ENCODE measurements at regions not wholly inside any gene's neighbourhood (a gene's known extent, or its start where the extent isn't known, plus 50 kb on each side); places are given as distances from the start of the nearest gene placed in this dataset.

GRCh38 chr17:5870231-5870953 lies 199.8 kb upstream of the WSCD1 start:
- H3K4me2 ChIP-seq (ENCODE audit: control insufficient read depth, extremely low read depth, insufficient read depth, low read depth, low read length) = no peak overlapping the region
- TF ChIP-seq, protein P1, sequence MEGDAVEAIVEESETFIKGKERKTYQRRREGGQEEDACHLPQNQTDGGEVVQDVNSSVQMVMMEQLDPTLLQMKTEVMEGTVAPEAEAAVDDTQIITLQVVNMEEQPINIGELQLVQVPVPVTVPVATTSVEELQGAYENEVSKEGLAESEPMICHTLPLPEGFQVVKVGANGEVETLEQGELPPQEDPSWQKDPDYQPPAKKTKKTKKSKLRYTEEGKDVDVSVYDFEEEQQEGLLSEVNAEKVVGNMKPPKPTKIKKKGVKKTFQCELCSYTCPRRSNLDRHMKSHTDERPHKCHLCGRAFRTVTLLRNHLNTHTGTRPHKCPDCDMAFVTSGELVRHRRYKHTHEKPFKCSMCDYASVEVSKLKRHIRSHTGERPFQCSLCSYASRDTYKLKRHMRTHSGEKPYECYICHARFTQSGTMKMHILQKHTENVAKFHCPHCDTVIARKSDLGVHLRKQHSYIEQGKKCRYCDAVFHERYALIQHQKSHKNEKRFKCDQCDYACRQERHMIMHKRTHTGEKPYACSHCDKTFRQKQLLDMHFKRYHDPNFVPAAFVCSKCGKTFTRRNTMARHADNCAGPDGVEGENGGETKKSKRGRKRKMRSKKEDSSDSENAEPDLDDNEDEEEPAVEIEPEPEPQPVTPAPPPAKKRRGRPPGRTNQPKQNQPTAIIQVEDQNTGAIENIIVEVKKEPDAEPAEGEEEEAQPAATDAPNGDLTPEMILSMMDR (optimal IDR thresholded peaks at IDR 0.05 in 1 of 3, IDR thresholded peaks at IDR 0.05 in 1 of 3, conservative IDR thresholded peaks at IDR 0.05 in 1 of 3; ENCODE audit: extremely low read depth in 1 of 3, insufficient read depth in 2 of 3, low read length in 3 of 3) = no peak
- no peak for TF ChIP-seq EZH2 (IDR thresholded peaks at IDR 0.05; ENCODE audit: low read length)
- DNase-seq (ENCODE audit: low read depth, low spot score) (no peak), FAIRE-seq (no peak)
- no peak overlapping the region for H2AFZ ChIP-seq (ENCODE audit: control insufficient read depth, low read length)
- no peaks in the 10 kb centered on the region for H4K20me1 ChIP-seq (ENCODE audit: control insufficient read depth, extremely low read depth, insufficient read depth, low read length)
- H3K36me3 ChIP-seq (ENCODE audit: control insufficient read depth in 2 of 2, extremely low read depth in 1 of 2, insufficient read depth in 2 of 2, low read length in 2 of 2) = no peaks in the 10 kb centered on the region
- no peaks in the 10 kb centered on the region for H3K4me1 ChIP-seq (ENCODE audit: control insufficient read depth, extremely low read depth, insufficient read depth, low read length)
- no peaks in the 10 kb centered on the region for H3K79me2 ChIP-seq (ENCODE audit: control insufficient read depth, insufficient read depth, low read length)
- peaks cover 2% of the 10 kb centered on the region for H3K27me3 ChIP-seq (ENCODE audit: control insufficient read depth, extremely low read depth, insufficient read depth, low read length)
- dilution Hi-C loops (cut with MboI; ENCODE audit: extremely low pct_ligation_motif_present, low sequenced_read_pairs) = no loop called here
- no peak overlapping the region for H3K27ac ChIP-seq (ENCODE audit: control insufficient read depth, insufficient read depth, low read length)
- H3K9me1 ChIP-seq (ENCODE audit: control insufficient read depth, extremely low read depth, insufficient read depth, low read length) = no peaks in the 10 kb centered on the region
- H3K9me3 ChIP-seq (ENCODE audit: control insufficient read depth, low read depth, low read length) = no peaks in the 10 kb centered on the region
- H3K4me3 ChIP-seq (ENCODE audit: control insufficient read depth in 2 of 3, extremely low read depth in 1 of 3, insufficient read depth in 2 of 3, low read depth in 1 of 3, low read length in 3 of 3) = no peak overlapping the region
- H3K9ac ChIP-seq (ENCODE audit: control insufficient read depth, extremely low read depth, insufficient read depth, low read length) = no peak overlapping the region

DNA sequence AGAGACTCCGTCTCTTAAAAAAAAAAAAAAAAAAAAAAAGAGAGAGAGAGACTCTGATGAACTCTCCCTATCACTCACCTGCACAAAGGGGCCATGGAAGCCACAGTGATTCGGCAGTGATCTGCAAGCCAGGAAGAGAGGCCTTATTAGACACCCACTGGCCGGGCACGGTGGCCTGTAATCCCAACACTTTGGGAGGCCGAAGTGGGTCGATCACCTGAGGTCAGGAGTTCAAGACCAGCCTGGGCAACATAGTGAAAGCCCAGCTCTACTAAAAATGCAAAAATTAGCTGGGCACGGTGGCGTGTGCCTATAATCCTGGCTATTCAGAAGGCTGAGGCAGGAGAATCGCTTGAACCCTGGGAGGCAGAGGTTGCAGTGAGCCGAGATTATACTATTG lies 198.5 kb upstream of the WSCD1 start:
- H3K9me1 ChIP-seq (ENCODE audit: control insufficient read depth, extremely low read depth, insufficient read depth, low read length) = no peaks in the 10 kb centered on the region
- H3K9me3 ChIP-seq (ENCODE audit: control insufficient read depth, low read depth, low read length) = no peaks in the 10 kb centered on the region
- dilution Hi-C loops (cut with MboI; ENCODE audit: extremely low pct_ligation_motif_present, low sequenced_read_pairs) = no loop called here
- H3K27ac ChIP-seq (ENCODE audit: control insufficient read depth, insufficient read depth, low read length) = no peak overlapping the region
- no peak overlapping the region for H2AFZ ChIP-seq (ENCODE audit: control insufficient read depth, low read length)
- no peak overlapping the region for H3K4me2 ChIP-seq (ENCODE audit: control insufficient read depth, extremely low read depth, insufficient read depth, low read depth, low read length)
- H3K27me3 ChIP-seq (ENCODE audit: control insufficient read depth, extremely low read depth, insufficient read depth, low read length) = peaks cover 4% of the 10 kb centered on the region
- H3K4me1 ChIP-seq (ENCODE audit: control insufficient read depth, extremely low read depth, insufficient read depth, low read length) = no peaks in the 10 kb centered on the region
- no peak overlapping the region for H3K9ac ChIP-seq (ENCODE audit: control insufficient read depth, extremely low read depth, insufficient read depth, low read length)
- H4K20me1 ChIP-seq (ENCODE audit: control insufficient read depth, extremely low read depth, insufficient read depth, low read length) = no peaks in the 10 kb centered on the region
- no peak for DNase-seq (ENCODE audit: low read depth, low spot score)
- TF ChIP-seq, protein P1 (optimal IDR thresholded peaks at IDR 0.05 in 1 of 3, IDR thresholded peaks at IDR 0.05 in 1 of 3, conservative IDR thresholded peaks at IDR 0.05 in 1 of 3; ENCODE audit: extremely low read depth in 1 of 3, insufficient read depth in 2 of 3, low read length in 3 of 3) = no peak
- TF ChIP-seq EZH2 (IDR thresholded peaks at IDR 0.05; ENCODE audit: low read length) = no peak
- no peak for FAIRE-seq
- H3K36me3 ChIP-seq (ENCODE audit: control insufficient read depth in 2 of 2, extremely low read depth in 1 of 2, insufficient read depth in 2 of 2, low read length in 2 of 2) = no peaks in the 10 kb centered on the region
- no peak overlapping the region for H3K4me3 ChIP-seq (ENCODE audit: control insufficient read depth in 2 of 3, extremely low read depth in 1 of 3, insufficient read depth in 2 of 3, low read depth in 1 of 3, low read length in 3 of 3)
- H3K79me2 ChIP-seq (ENCODE audit: control insufficient read depth, insufficient read depth, low read length) = no peaks in the 10 kb centered on the region

All from keratinocyte (primary cell).